Ovary (tissue), 7 donors: ENCODE measurements at regions not wholly inside any gene's neighbourhood (a gene's known extent, or its start where the extent isn't known, plus 50 kb on each side); places are given as distances from the start of the nearest gene placed in this dataset.

Source experiments
- DNase-seq, 5 donors: peaks; one replicate each; pipeline ENCODE4 v3.0.0-alpha.2; 2019 to 2020
- H3K27ac ChIP-seq, 2 donors: fragments of 200-600 bp; one replicate each; pipeline versions ENCODE4 v1.5.1 to v1.8.0; 2019 to 2022
- H3K27me3 ChIP-seq: fragments of 200-600 bp; one replicate; pipeline ENCODE4 v1.8.0; 2022
- H3K36me3 ChIP-seq: fragments of 200-600 bp; sonication (generic); one replicate; pipeline ENCODE4 v1.5.1; 2019
- H3K4me1 ChIP-seq: one replicate; pipeline ENCODE4 v1.8.1; 2013; ENCODE audit warnings: mild to moderate bottlenecking, moderate library complexity; ENCODE audit not compliant: insufficient read depth
- H3K4me3 ChIP-seq: fragments of 200-600 bp; sonication (generic); one replicate; pipeline ENCODE4 v1.5.1; 2017
- H3K9me3 ChIP-seq, 2 donors: fragments of 200-600 bp in 1 of 2; sonication (generic) in 1 of 2; one replicate each; pipeline versions ENCODE4 v1.5.1 to v1.8.1; 2013 to 2019; ENCODE audit warnings: mild to moderate bottlenecking in 1 of 2, moderate library complexity in 1 of 2
- CTCF ChIP-seq, 3 donors: fragments of 450-650 bp in 2 of 3; fragments of 200-600 bp in 1 of 3; IDR thresholded peaks; one replicate each; pipeline versions ENCODE4 v1.5.1 to v1.8.0; 2016 to 2022; ENCODE audit warnings: antibody characterized with exemption in 3 of 3, mild to moderate bottlenecking in 1 of 3
- EP300 ChIP-seq: sonication (generic); formaldehyde crosslinking; IDR thresholded peaks from one replicate; pipeline ENCODE4 v1.6.1; 2017; ENCODE audit warnings: antibody characterized with exemption
- POLR2A ChIP-seq: fragments of 450-650 bp; IDR thresholded peaks from one replicate; pipeline ENCODE4 v1.6.1; 2017; ENCODE audit warnings: antibody characterized with exemption, mild to moderate bottlenecking, moderate library complexity
- WGBS, 3 donors: extraction: QIAGEN DNeasy Blood & Tissue Kit in 1 of 3; methylation state at CpG; one replicate each; pipeline versions ENCODE4 v1.1.5 to v1.1.7; 2013 to 2017; 5-methylcytosine and 5-hydroxymethylcytosine counted together
- intact Hi-C, 4 donors: fragments of 100-400 bp; cut with DNase I; formaldehyde crosslinking; loops; one replicate each; pipeline versions ENCODE4 v1.11.0 to v1.15.1; 2022 to 2023
- donor health status: DM: no; HTN: no; CAD: no; lungs with moderate emphysema.
- donor health status: DM: no; HTN: no; CAD: no.
- donor health status: Bipolar disorder and iron deficiency.
- donor health status: DM: no; HTN: no; CAD: no.
- donor health status: DM: yes; HTN: yes; CAD: no.

GRCh38 chr6:44034931-44035345 is 92.3 kb downstream of the MRPL14 start:
- Histone ChIP-seq H3K4me3 (no peak overlapping the region), H3K27me3 (no peaks in the 10 kb centered on the region), H3K4me1 (no peaks in the 10 kb centered on the region), H3K27ac (no peak overlapping the region), H3K36me3 (no peaks in the 10 kb centered on the region), H3K9me3 (no peaks in the 10 kb centered on the region)
- intact Hi-C loops, result no loop called here
- WGBS, 3 donors, result 81 to 99% (median 97%) methylated on average over 3 of the region's 3 CpGs
- TF ChIP-seq EP300 (no peak), CTCF (IDR thresholded peaks at IDR 0.05) (no peak), POLR2A (no peak)
- no peak for DNase-seq

GRCh38 chr6:44034391-44034861 is 92.8 kb downstream of the MRPL14 start:
- Histone ChIP-seq H3K36me3 (no peaks in the 10 kb centered on the region), H3K4me3 (no peak overlapping the region), H3K27ac (no peak overlapping the region), H3K4me1 (no peaks in the 10 kb centered on the region), H3K27me3 (no peaks in the 10 kb centered on the region), H3K9me3 (no peaks in the 10 kb centered on the region)
- no peak for DNase-seq
- intact Hi-C loops, result no loop called here
- 40 to 49% (median 41%) methylated on average over 4 of the region's 4 CpGs for WGBS, 3 donors
- TF ChIP-seq POLR2A (no peak), EP300 (no peak), CTCF (IDR thresholded peaks at IDR 0.05) (no peak)

GRCh38 chr6:44030812-44031454 is 96.3 kb downstream of the MRPL14 start:
- Histone ChIP-seq H3K36me3 (no peaks in the 10 kb centered on the region), H3K27ac (no peak overlapping the region), H3K27me3 (no peaks in the 10 kb centered on the region), H3K4me3 (no peak overlapping the region), H3K9me3 (no peaks in the 10 kb centered on the region), H3K4me1 (peaks cover 1% of the 10 kb centered on the region)
- intact Hi-C loops, result no loop called here
- 53 to 70% (median 66%) methylated on average over 7 of the region's 7 CpGs for WGBS, 3 donors
- DNase-seq, result no peak
- TF ChIP-seq EP300 (no peak), POLR2A (no peak), CTCF (IDR thresholded peaks at IDR 0.05) (no peak)

- Histone ChIP-seq H3K9me3 (no peaks in the 10 kb centered on the region), H3K4me3 (no peak overlapping the region), H3K36me3 (no peaks in the 10 kb centered on the region), H3K4me1 (peaks cover 1% of the 10 kb centered on the region), H3K27ac (no peak overlapping the region), H3K27me3 (no peaks in the 10 kb centered on the region)
- DNase-seq, result no peak
- no peak for TF ChIP-seq CTCF (IDR thresholded peaks at IDR 0.05)
- TF ChIP-seq EP300, result no peak
- no peak for TF ChIP-seq POLR2A
- intact Hi-C loops, result no loop called here
- WGBS, 3 donors, result 34 to 38% (median 35%) methylated on average over 4 of the region's 4 CpGs
Observed at GRCh38 chr6:44029444-44030185, 97.6 kb downstream of the MRPL14 start.
